B cell (primary cell): ENCODE measurements at regions not wholly inside any gene's neighbourhood (a gene's known extent, or its start where the extent isn't known, plus 50 kb on each side); places are given as distances from the start of the nearest gene placed in this dataset.
A peak's percentile ranks its signal among the peaks of the same experiment; 100 is the strongest.

Experiments used
- ATAC-seq: fragments of 200-7000 bp; cut with Tn5 transposase; one replicate; pipeline ENCODE4 v1.10.0; 2021; ENCODE audit warnings: low read depth, mild to moderate bottlenecking, moderate number of reproducible peaks, moderate library complexity
- CTCF ChIA-PET: fragments of 350-600 bp; sonication (Branson Sonifier 250); formaldehyde crosslinking; loops from one replicate; lab custom pipeline; 2021; ENCODE audit warnings: antibody characterized with exemption, inconsistent platforms; lab: Charles Lee
- POLR2A ChIA-PET: fragments of 350-600 bp; sonication (Branson Sonifier 250); formaldehyde crosslinking; loops from one replicate; lab custom pipeline; 2021; ENCODE audit warnings: antibody characterized with exemption; lab: Charles Lee
- DNase-seq: peaks from one replicate; pipeline ENCODE4 v3.0.0; 2013
- H2AFZ ChIP-seq: 2 replicates; pipeline ENCODE4 v1.6.1; 2012; ENCODE audit warnings: mild to moderate bottlenecking, low read depth, low read length; ENCODE audit not compliant: insufficient read depth, poor library complexity, severe bottlenecking
- H3K27ac ChIP-seq, 2 donors: 1 replicate in 1 of 2; 2 replicates in 1 of 2; pipeline ENCODE4 v1.5.1; 2012 to 2013; ENCODE audit warnings: low read length in 2 of 2, mild to moderate bottlenecking in 2 of 2, moderate library complexity in 1 of 2
- H3K27me3 ChIP-seq, 4 experiments: fragments of 200-600 bp in 1 of 4; sonication (generic) in 1 of 4; replicated peaks in 1 of 4; 1 replicate in 2 of 4; 2 replicates in 2 of 4; pipeline versions ENCODE4 v1.6.1 to v1.7.0; 2013 to 2016; ENCODE audit warnings: low read length in 3 of 4, mild to moderate bottlenecking in 2 of 4, mixed read lengths in 1 of 4, moderate library complexity in 1 of 4; ENCODE audit not compliant: insufficient read depth in 4 of 4, control insufficient read depth in 3 of 4; ENCODE audit errors: control extremely low read depth in 1 of 4
- H3K36me3 ChIP-seq, 2 experiments: replicated peaks in 1 of 2; 1 replicate in 1 of 2; 2 replicates in 1 of 2; pipeline versions ENCODE4 v1.6.1 to v1.7.1; 2013; ENCODE audit warnings: low read length in 1 of 2; ENCODE audit not compliant: insufficient read depth in 2 of 2, control insufficient read depth in 1 of 2; ENCODE audit errors: control extremely low read depth in 1 of 2, extremely low read depth in 1 of 2
- H3K4me1 ChIP-seq, 2 donors: fragments of 200-600 bp in 1 of 2; sonication (generic) in 1 of 2; 1 replicate in 1 of 2; 2 replicates in 1 of 2; pipeline versions ENCODE4 v1.5.1 to v1.6.1; 2013 to 2017; ENCODE audit warnings: low read length in 2 of 2; ENCODE audit not compliant: control insufficient read depth in 2 of 2, insufficient read depth in 2 of 2
- H3K4me2 ChIP-seq: replicated peaks from 2 replicates; pipeline ENCODE3; 2012; ENCODE audit warnings: mild to moderate bottlenecking, low read depth, low read length; ENCODE audit not compliant: poor library complexity, severe bottlenecking
- H3K4me3 ChIP-seq, 5 experiments: fragments of 200-600 bp in 1 of 5; sonication (generic) in 1 of 5; 1 replicate in 3 of 5; 2 replicates in 2 of 5; pipeline versions ENCODE4 v1.5.1 to v1.7.0; 2011 to 2016; ENCODE audit warnings: low read length in 4 of 5, mild to moderate bottlenecking in 4 of 5, low read depth in 2 of 5, control low read depth in 1 of 5, moderate library complexity in 1 of 5; ENCODE audit not compliant: insufficient read depth in 1 of 5; ENCODE audit errors: control extremely low read depth in 1 of 5, extremely low read depth in 1 of 5
- H3K79me2 ChIP-seq: fragments of 200-600 bp; sonication (generic); one replicate; pipeline ENCODE4 v1.6.0; 2016; ENCODE audit warnings: low read length; ENCODE audit not compliant: control insufficient read depth, insufficient read depth
- H3K9ac ChIP-seq: fragments of 200-600 bp; sonication (generic); 2 replicates; pipeline ENCODE4 v1.6.1; 2017; ENCODE audit warnings: mild to moderate bottlenecking, low read length, moderate library complexity
- H3K9me3 ChIP-seq, 3 donors: one replicate each; pipeline versions ENCODE4 v1.6.1 to v1.7.1; 2013; ENCODE audit warnings: low read length in 2 of 3; ENCODE audit not compliant: control insufficient read depth in 2 of 3, insufficient read depth in 1 of 3; ENCODE audit errors: control extremely low read depth in 1 of 3
- H4K20me1 ChIP-seq: 2 replicates; pipeline ENCODE4 v1.6.0; 2012; ENCODE audit warnings: mild to moderate bottlenecking, low read length; ENCODE audit not compliant: insufficient read depth, control insufficient read depth, poor library complexity, severe bottlenecking
- H3K27ac Mint-ChIP-seq: one replicate; pipeline ENCODE4 v1.8.0; 2021; ENCODE audit warnings: mixed read lengths
- H3K27me3 Mint-ChIP-seq: one replicate; pipeline ENCODE4 v1.8.0; 2021; ENCODE audit warnings: mixed read lengths
- H3K4me1 Mint-ChIP-seq: one replicate; pipeline ENCODE4 v1.8.0; 2021; ENCODE audit warnings: mixed read lengths
- H3K4me3 Mint-ChIP-seq: one replicate; pipeline ENCODE4 v1.8.0; 2021; ENCODE audit warnings: mixed read lengths
- H3K9me3 Mint-ChIP-seq: one replicate; pipeline ENCODE4 v1.8.0; 2022; ENCODE audit warnings: mixed read lengths; ENCODE audit not compliant: insufficient read depth
- CTCF ChIP-seq: fragments of 200-600 bp; IDR thresholded peaks from one replicate; pipeline ENCODE4 v1.8.0; 2022; ENCODE audit warnings: antibody characterized with exemption, mild to moderate bottlenecking
- EZH2 ChIP-seq: IDR thresholded peaks from 2 replicates; pipeline ENCODE4 v1.6.1; 2012; ENCODE audit warnings: borderline replicate concordance, low read depth, mild to moderate bottlenecking, moderate library complexity, low read length; ENCODE audit not compliant: insufficient read depth, poor library complexity, severe bottlenecking
- WGBS: methylation state at CpG from one replicate; pipeline ENCODE4 v1.1.5; 2013; ENCODE audit warnings: missing lambda C conversion rate; ENCODE audit not compliant: insufficient coverage; 5-methylcytosine and 5-hydroxymethylcytosine counted together
- intact Hi-C: fragments of 100-400 bp; cut with micrococcal nuclease; formaldehyde crosslinking; loops from one replicate; pipeline ENCODE4 v1.10.0; 2022

GRCh38 chr12:89960011-89960507 is 251.4 kb upstream of the ATP2B1 start:
- POLR2A ChIA-PET = interaction anchor here (0.6 to 3.6 kb wide), 4 partner anchors 7 to 289 kb away, joined by 4 to 13 read pairs (median 6); partner anchors contain the start of gene ATP2B1
- 48% methylated on average over 2 of the region's 2 CpGs for WGBS
- Mint-ChIP-seq H3K9me3 (no peaks in the 10 kb centered on the region), H3K27me3 (no peaks in the 10 kb centered on the region), H3K27ac (peak overlapping the region; percentile 77), H3K4me3 (peak overlapping the region; percentile 69), H3K4me1 (peaks cover 34% of the 10 kb centered on the region)
- Histone ChIP-seq H3K9me3 (no peaks in the 10 kb centered on the region), H3K9ac (peak overlapping the region; percentile 0), H3K79me2 (peaks cover 3% of the 10 kb centered on the region), H3K36me3 (no peaks in the 10 kb centered on the region), H3K4me1 (peaks cover 16 to 18% of the 10 kb centered on the region in 2 donors), H3K4me2 (peak overlapping the region; percentile 2), H2AFZ (peak overlapping the region; percentile 4), H3K4me3 (no peak overlapping the region), H3K27me3 (no peaks in the 10 kb centered on the region), H3K27ac (no peak overlapping the region), H4K20me1 (no peaks in the 10 kb centered on the region)
- DNase-seq (peak; percentile 66), ATAC-seq (peak; percentile 86)
- intact Hi-C loops = loop anchor here (1.0 to 5.0 kb wide), 3 partner anchors 10 to 47 kb away; no protein-coding TSS in a partner anchor
- TF ChIP-seq CTCF (no peak), EZH2 (no peak)
- CTCF ChIA-PET = interaction anchor here (0.7 to 1.9 kb wide), 7 partner anchors 9 to 294 kb away, joined by 3 to 12 read pairs (median 4); partner anchors contain the start of gene ATP2B1

DNA sequence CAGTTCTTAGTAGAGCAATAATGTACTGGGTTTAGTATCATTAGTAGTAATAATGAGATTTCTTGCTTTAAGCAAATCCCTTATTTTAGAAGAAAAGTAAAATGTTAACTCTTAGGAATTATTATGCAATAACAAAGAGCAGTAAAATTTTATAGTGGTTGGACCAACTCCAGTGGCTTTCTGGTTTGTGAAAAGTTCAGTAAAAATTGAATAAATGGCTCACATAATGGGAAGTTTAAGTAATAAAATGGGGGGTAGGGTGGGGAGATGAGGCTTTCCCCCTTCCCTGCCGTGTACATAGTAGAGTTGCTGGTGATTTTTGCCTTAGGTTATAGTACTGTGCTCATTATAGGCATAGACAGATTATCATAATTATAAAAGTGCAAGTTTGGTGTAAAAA is 250.5 kb upstream of the ATP2B1 start:
- ATAC-seq = no peak
- no peaks in the 10 kb centered on the region for H3K9me3 ChIP-seq
- ChIA-PET CTCF (interaction anchor here (1.2 to 1.9 kb wide), 2 partner anchors 9 to 250 kb away, joined by 4 to 12 read pairs; partner anchors contain the start of gene ATP2B1), POLR2A (interaction anchor here (1.0 kb wide), 1 partner anchor 14 kb away, joined by 3 read pairs; no protein-coding TSS in a partner anchor)
- Mint-ChIP-seq H3K9me3 (no peaks in the 10 kb centered on the region), H3K4me3 (no peak overlapping the region), H3K4me1 (peaks cover 34% of the 10 kb centered on the region), H3K27ac (no peak overlapping the region), H3K27me3 (no peaks in the 10 kb centered on the region)
- H3K4me1 ChIP-seq = peaks cover 16 to 18% of the 10 kb centered on the region in 2 donors
- TF ChIP-seq CTCF = no peak
- TF ChIP-seq EZH2 = no peak
- H3K27ac ChIP-seq = no peak overlapping the region
- peak overlapping the region; percentile 0 for H3K9ac ChIP-seq
- intact Hi-C loops = no loop called here
- no peak overlapping the region for H3K4me3 ChIP-seq
- no peaks in the 10 kb centered on the region for H3K27me3 ChIP-seq
- H4K20me1 ChIP-seq = no peaks in the 10 kb centered on the region
- DNase-seq = no peak
- WGBS = no CpG with 5 or more reads among the region's 1 CpG
- H3K36me3 ChIP-seq = no peaks in the 10 kb centered on the region
- H3K4me2 ChIP-seq = no peak overlapping the region
- no peak overlapping the region for H2AFZ ChIP-seq
- H3K79me2 ChIP-seq = peaks cover 3% of the 10 kb centered on the region
